GM18499 (cell line): ENCODE measurements at regions not wholly inside any gene's neighbourhood (a gene's known extent, or its start where the extent isn't known, plus 50 kb on each side); places are given as distances from the start of the nearest gene placed in this dataset.
"Not testable (repeated sequence)": the region's sequence is repeated elsewhere in the genome, so short reads cannot be mapped to it uniquely, and the experiment has no call there.

Source experiments
- ATAC-seq: cut with Tn5 transposase; IDR thresholded peaks from one replicate; pipeline ENCODE4 v1.9.1; 2021; ENCODE audit warnings: moderate number of reproducible peaks; ENCODE audit not compliant: insufficient read depth, unreplicated experiment

DNA sequence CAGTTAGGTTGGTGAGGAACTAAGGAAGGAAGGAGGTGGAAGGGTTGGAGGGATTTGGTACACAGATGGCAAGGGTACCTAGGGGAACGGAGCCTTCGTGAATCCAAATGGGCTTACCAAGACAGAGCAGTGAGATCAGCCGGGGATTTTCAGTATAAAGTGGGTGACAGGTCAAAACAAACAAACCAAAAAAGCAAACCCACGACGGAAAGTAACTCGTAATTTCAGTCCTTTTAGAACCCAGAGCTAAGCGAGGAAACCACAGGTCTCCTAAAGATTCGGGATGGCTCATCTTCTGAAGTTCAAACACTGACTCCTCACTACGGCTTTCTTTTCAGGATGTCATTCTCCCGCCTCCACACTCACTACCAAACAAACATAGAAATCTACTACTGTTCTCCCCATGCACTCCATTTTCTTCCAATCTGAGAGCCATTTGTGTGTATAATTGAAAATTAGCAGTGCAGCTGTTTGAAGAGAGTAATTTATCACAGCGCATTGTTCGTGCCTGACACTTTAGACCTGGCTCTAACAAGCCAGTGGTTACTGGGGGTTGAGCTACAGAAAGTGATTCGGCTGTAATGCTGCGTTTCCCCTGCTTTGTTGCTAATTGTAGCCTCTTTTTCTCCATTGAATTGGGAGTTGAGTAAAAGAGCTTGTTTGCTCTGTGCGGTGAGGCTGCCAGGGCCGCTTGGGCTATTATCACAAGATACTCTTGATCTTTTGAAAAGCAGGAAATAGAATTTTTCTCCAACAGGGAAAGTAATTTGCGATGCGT, 64.7 kb upstream of the CCDC39 start:
- ATAC-seq: no peak

DNA sequence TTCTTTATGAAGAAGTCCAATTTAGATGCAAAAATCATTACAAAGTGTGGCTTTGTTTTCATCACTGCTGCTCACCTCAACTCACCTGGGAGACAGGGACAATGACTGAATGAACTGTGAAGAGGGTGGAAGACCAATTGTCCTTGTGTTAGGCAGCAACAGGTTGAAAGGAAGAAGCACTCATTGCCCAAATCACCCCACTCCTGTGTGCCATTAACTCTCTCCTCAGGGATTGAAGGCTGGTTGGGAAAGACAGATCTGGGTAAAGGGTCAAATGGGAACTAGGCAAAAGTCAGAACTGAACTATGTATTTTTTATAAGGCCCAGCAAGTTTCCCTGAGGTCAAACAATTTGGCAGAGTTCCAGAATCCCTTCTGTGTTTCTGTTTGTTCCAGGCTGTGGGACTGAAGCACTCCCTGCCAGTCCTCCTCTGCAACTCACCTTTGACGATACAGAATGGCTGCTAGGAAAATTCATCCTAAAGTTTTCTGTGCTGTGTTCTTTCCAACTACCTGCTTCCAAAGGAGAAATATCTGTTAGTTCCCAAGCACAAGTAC, 68.6 kb upstream of the CCDC39 start:
- ATAC-seq: no peak

DNA sequence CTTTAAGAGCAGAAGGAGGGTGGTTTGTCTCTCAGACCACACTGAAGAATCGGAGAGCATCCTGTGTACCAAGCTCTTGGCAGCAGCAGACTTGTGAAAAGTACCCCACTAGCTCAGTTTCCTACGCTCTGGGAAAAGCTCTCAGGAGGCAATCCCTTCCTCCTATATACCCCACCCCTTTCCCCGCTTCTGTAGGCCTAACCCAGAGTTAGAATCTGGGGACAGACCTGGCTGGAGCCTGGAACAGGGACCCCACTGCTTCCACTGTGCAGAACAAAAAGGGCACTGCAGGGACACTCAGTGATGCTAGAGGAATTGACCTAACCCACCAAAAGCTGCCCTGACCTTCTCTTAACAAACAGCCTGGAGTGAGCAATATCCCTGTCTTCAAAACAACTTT, 70.0 kb upstream of the CCDC39 start:
- ATAC-seq: no peak

DNA sequence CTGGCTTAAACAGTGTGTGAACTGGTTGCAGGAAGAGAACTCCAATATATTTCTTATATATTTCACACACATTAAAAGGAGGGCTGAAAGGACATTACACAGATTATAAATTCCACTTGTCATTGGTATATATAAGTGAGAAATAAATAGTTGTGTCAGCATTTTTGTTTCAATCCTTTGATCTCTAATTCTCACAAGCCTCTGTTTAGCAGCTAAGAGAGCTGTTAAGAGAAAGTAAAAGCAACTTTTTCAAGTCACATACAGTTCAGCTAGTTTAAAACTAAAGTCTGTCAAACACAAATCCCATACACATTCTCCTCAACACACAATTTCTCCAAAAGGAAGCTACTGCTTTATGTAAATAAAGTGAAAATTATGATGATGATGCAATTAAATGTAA, 70.5 kb upstream of the CCDC39 start:
- no peak for ATAC-seq

DNA sequence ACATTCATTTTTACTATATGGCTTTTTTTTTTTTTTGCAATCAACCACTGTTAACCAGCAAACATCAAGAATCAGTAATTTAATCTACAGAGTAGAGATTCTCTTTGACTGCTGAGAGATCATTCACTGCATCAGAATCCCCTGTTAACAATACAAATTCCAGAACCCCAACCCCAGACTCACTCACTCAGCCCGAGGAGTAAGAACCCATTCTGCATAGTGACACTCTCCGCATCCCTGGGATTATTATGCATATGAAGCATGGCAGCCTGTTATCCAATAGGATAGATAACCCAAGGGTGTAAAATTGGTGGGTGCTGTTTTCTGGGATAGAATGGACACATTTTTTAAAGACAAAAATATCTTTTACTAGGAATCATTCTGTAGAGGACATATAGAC, 76.3 kb upstream of the CCDC39 start:
- ATAC-seq: no peak

DNA sequence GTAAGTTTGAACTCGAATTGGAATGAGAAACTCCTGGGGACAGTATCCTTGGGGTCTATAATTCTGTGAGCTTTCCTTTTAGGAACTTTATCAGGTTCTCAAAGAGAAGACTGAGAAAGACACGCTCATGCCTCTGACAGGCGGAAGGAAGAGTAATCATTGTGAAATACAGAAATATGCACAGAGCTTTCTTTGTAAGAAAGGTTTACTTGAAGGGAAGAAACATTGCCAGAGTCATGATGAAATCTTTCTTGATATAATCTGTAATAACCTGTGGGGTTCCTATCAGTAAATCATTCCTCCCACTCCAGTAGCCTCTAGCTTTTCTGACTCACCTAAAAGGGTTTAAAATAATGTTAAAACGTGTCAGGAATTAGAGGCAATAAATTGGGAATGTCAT, 83.6 kb upstream of the CCDC39 start:
- no peak for ATAC-seq

DNA sequence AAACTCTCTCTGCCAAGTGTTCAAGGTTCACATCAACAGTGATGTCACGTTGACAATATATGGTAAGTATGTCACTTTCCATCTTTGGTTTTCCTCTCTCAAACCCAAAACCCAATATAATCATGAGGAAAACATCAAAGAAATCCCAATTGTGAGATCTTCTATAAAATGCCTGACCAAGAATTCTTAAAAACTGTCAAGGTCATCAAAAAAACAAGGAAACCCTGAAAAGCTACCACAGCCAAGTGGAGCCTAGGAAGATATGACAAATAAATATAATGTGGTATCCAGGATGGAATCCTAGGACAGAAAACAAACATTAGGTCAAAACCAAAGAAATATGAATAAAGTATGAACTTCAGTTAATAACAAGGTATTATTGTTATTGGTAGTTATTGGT, 85.2 kb upstream of the CCDC39 start:
- ATAC-seq: no peak

DNA sequence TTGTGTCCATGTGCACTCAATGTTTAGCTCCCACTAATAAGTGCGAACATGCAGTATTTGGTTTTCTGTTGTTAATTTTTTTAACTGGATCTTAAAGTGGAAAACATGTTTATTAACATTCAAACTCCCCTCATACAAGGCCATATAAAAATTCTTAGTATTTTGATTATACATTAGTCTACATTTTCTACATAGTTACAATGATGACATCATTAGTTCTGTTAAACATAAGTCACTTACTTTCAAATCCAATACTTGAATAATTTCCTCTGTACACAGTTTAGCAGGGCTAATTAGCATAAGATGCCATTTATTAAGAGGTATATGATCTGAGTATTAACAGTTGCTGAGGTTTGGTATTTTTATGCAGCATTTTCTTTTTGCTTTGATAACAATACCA, 91.3 kb upstream of the CCDC39 start:
- ATAC-seq: no peak

DNA sequence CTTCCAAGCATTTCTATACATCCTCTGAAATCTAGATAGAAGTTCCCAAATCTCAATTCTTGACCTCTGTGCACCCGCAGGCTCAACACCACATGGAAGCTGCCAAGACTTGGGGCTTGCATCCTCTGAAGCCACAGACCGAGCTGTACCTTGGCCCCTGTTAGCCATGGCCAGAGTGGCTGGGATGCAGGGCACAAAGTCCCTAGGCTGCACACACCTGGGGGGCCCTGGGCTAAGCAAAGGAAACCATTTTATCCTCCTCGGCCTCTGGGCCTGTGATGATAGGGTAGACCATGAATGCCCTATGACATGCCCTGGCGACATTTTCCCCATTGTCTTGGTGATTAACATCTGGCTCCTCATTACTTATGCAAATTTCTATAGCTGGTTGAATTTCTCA, 97.1 kb upstream of the CCDC39 start:
- no peak for ATAC-seq

DNA sequence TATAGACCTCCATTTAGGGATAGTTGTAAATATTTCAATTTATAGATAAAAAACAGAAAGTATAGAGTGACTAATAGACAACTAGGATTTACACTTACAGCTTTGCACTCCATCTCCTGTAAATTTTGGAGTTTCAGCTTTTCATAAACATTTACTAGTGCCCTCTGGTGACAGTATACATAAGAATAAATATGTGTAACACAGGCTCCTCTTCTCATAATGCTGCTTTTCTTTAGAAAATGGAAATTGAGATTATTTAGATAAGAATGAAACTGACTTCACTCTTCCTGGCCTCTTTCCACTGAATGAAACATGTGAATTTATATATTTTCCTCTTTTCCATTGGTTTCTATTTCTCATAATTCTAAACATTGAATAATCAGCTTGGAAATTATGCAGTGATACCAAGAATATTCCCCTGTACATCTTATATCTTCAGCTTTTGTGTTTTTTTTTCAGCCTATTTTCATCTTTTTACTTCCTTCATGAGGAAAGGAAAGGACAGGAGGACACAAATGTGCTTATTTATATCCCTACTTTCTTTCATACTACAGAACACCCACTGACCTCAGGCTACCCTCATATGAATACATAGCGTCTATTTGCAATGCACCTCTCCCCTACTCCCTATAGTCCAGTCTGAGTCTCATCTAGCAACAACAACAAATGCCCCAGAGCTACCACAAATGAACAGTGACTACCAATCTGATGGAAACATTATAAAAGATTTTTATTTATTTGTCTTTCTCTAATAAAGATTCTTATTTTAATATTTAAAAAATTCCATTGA, 103.1 kb upstream of the CCDC39 start:
- ATAC-seq: no peak

DNA sequence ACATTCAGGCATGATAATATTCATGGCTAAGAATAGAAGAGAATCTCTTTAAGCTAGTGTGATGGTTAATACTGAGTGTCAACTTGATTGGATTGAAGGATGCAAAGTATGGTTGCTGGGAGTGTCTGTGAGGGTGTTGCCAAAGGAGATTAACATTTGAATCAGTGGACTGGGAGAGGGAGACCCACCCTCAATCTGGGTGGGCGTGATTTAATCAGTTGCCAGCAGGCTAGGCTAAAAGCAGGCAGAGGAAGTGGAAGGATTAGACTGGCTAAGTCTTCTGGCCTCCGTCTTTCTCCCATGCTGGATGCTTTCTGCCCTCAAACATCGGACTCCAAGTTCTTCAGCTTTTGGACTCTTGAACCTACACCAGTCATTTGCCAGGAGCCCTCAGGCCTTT, 106.9 kb upstream of the CCDC39 start:
- ATAC-seq: not testable (repeated sequence)

DNA sequence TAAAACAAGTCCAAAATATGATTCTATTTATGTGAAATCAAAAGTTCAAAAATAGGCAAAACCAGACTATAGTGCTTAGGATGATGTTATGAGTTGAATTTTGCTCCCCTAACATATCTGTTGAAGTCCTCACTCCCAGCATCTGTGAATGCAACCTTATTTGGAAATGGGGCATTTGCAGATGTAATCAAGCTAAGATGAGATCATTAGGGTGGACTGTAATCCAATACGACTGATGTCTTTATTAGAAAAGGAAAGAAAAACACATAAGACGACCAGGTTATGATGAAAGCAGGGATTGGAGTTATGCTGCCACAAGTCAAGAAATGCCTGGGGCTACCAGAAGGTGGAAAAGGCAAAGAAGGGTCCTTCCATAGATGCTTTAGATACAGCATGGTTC, 110.5 kb upstream of the CCDC39 start:
- no peak for ATAC-seq

DNA sequence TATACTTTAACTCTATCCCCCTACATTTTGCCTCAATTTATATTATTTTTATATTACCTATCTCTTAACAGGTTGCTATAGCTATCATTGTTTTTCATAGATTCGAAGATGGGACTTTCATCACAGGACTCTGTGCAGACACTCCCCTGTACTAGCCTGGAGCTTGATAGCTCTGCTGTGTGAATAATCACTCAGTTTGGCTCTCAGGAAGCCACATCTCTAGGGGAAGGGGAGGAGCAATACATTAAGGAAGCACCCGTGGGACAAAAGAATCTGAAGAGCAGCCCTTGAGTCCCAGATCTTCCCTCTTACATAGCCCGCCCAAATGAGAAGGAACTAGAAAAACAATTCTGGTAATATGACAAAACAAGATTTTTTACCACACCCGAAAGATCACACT, 114.3 kb upstream of the FXR1 start:
- ATAC-seq: no peak

DNA sequence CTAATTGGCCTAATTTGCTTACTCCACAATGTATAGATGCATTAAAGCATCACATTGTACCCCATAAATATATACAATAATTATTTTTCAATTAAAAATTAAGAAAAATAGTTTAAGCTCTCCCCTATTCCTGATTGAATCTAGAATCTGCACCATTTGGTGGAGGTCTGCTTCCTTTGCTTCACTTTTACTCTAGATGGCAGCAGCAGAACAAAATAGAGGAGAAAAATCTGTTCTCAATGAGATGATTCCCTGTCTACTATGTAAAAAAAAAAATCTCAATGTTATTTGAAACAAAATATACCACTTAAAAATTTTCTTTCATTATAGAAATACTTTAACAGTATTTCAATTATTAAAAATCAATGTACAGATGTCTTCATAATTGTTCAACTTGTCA, 109.6 kb upstream of the FXR1 start:
- no peak for ATAC-seq

DNA sequence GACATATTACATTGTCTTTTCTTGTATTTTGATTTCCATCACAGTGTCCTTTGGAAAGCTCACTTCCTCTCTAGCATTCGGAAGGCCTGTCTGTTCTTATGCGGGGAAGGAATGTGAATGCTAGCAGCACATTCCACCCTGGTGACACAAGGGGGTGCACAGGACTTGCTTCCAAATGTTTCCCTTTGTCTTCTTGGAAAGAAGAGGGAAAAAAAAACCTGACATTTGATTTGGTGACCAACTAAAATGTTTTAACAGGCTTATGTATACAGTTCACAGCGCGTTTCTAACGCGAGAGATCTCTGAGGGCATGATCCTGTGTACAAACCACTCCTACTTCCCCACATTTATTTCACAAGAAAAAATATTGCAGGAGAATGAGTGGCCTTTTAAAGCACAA, 107.6 kb upstream of the FXR1 start:
- no peak for ATAC-seq

DNA sequence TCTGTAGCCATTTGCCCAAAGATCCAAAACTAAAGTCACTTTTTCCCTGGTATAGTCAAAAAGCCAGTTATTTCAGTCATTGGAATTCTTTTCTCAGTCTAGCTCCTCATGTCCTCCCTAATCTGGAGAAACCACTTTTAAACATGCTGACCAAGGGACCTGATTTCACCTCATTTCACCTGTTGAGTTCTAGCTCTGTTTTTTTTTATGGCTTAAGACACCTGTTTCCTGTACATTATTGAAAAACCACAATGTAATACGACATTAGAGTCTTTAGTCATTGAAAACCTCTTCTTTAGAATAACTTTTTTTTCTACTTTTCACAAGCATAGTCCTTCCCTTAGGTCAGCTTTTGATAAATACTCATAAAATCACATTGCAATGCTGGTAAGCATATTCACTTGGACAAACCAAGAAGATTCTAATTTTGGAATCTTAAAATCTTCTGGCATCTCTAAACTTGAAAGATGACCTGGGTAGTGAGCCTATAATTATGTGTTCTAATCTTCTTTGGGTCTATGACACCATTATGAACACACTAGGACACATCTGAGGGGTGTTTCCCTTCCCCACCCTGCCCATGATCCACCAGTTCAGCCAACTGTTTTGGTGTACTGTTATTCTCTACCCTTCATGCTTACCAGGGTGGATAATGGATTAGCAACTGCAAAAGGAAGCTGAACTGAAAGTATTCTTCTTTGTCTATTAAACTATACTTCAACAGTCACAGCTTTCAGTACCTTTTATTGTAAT, 103.5 kb upstream of the FXR1 start:
- ATAC-seq: no peak

DNA sequence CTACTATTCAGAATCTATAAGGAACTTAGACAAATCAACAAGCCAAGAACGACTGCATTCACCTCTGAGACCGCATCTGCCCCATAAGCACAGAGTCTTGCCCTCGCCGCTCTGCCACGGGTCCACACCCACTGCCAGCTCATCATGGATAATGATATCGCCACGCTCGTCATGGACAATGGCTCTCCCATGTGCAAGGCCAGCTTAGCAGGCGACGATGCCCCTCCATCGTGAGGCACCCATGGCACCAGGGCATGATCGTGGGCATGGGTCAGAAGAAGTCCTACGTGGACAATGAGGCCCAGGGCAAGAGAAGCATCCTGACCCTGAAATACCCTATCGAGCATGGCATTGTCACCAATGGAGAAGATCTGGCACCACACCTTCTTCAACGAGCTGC, 92.1 kb upstream of the FXR1 start:
- ATAC-seq: no peak

DNA sequence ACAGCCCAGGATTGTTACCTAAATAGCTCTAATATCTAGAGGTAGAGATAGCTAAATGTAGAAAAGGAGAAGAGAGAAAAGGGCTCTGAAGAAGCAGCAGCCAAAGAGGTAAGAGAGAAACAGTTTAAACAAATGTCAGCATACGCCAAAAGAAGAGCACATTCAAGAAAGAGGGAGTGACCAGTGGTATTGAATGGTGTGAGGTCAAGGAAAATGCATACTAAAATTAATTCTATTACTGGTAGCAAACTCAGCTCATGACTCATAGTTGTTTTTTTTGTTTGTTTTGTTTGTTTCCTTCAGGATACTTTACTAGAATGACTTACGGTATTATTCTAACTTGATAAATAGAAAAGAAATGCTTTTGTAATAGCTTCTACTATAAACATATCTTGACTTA, 86.5 kb upstream of the FXR1 start:
- ATAC-seq: no peak

DNA sequence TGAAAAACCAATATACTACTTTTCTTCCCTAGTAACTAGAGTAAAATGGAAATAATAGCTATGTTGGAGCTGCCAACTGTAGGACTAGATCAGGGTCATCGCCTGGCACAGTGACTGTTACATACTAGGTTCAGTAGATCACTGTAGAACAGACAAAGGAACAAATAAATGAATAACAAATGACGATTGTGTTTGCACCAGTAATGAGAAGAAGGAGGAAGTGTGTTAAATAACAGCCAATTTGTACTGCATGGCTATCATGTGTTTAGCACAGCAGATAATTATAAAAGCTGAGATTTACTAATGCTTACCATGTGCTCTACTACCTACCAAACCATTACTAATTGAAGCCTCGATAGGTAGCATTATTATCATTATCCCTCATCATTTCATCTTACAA, 85.3 kb upstream of the FXR1 start:
- no peak for ATAC-seq

DNA sequence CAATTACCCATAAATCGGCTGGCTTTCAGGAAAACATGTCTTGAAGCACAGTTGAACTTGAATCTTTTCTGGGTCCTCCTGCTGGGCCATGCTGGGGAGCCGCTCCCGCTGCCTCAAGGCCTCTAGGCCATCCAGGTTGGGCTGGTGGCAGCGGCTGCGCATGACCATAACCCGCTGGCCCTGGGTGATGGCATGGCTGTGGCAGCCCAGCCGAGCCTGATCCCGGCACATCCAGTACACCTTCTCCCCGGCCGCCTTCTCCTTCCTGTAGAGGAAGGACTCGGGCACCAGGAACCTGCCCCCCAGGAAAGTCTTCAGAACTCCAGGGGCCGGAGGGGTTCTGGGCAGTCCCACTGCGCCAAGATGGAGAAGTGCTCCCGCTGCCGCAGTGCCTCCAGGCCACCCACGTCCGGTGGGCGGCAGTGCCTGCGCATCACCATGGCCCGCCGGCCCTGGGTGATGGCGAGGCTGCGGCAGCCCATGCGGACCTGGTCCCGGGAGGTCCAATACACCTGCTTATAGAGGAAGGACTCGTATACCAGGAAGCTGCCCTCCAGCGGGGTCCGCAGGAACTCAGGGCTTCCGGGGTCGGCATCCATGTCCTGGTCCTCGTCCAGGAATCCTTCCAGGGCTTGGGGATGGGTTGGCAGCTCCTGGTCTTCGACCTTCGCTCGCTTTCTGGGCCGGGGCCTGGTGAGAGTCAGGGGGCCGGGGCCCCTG, 84.3 kb upstream of the FXR1 start:
- no peak for ATAC-seq
